Activated CD4-positive, alpha-beta memory T cell treated with anti-CD3 and anti-CD28 coated beads, Interleukin-2, amount 10 ng/mL, durations not matched to agents 7 days and 5 days (primary cell): ENCODE measurements at regions not wholly inside any gene's neighbourhood (a gene's known extent, or its start where the extent isn't known, plus 50 kb on each side); places are given as distances from the start of the nearest gene placed in this dataset.

Source experiments
- CTCF ChIA-PET: fragments of 350-600 bp; sonication (Branson Sonifier 250); formaldehyde crosslinking; loops from one replicate; lab custom pipeline; 2021; ENCODE audit warnings: antibody characterized with exemption, inconsistent platforms; lab: Charles Lee
- POLR2A ChIA-PET: fragments of 350-600 bp; sonication (Branson Sonifier 250); formaldehyde crosslinking; loops from one replicate; lab custom pipeline; 2021; ENCODE audit warnings: antibody characterized with exemption; lab: Charles Lee
- DNase-seq: peaks from one replicate; pipeline ENCODE4 v3.0.0-alpha.2; 2020
- H3K27ac Mint-ChIP-seq: one replicate; pipeline ENCODE4 v1.8.0; 2021; ENCODE audit warnings: mild to moderate bottlenecking, mixed read lengths
- H3K27me3 Mint-ChIP-seq: one replicate; pipeline ENCODE4 v1.8.0; 2021; ENCODE audit warnings: mixed read lengths
- H3K36me3 Mint-ChIP-seq: one replicate; pipeline ENCODE4 v1.8.0; 2021; ENCODE audit warnings: low read depth, mixed read lengths
- H3K4me1 Mint-ChIP-seq: one replicate; pipeline ENCODE4 v1.8.0; 2021; ENCODE audit warnings: mixed read lengths
- H3K4me3 Mint-ChIP-seq: one replicate; pipeline ENCODE4 v1.8.0; 2021; ENCODE audit warnings: mild to moderate bottlenecking, mixed read lengths
- H3K9me3 Mint-ChIP-seq: one replicate; pipeline ENCODE4 v1.8.0; 2021; ENCODE audit warnings: mixed read lengths

DNA sequence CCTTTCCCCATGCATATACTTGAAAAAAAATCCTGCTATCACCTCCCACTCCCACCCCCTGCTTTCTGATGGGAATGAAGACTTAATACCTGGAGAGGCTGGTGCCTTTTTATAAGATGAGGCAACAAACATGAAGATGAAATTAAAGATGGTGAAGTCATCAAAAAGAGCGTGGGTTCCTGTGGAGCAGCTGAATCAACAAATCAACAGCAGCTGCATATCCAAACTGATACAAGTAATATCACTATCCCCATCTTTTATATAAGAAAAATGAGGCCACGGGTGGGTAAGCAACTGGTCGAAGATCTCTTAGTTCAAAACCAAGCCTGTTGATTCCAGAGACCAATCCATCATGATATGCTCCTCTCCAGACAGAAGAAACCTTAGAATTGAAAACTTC, 268.5 kb downstream of the ENC1 start:
- H3K27me3 Mint-ChIP-seq: peaks cover 5% of the 10 kb centered on the region
- H3K4me3 Mint-ChIP-seq: no peak overlapping the region
- no peaks in the 10 kb centered on the region for H3K36me3 Mint-ChIP-seq
- no peaks in the 10 kb centered on the region for H3K4me1 Mint-ChIP-seq
- H3K9me3 Mint-ChIP-seq: no peaks in the 10 kb centered on the region
- ChIA-PET CTCF (no interaction called here), POLR2A (no interaction called here)
- DNase-seq: no peak
- H3K27ac Mint-ChIP-seq: no peak overlapping the region

DNA sequence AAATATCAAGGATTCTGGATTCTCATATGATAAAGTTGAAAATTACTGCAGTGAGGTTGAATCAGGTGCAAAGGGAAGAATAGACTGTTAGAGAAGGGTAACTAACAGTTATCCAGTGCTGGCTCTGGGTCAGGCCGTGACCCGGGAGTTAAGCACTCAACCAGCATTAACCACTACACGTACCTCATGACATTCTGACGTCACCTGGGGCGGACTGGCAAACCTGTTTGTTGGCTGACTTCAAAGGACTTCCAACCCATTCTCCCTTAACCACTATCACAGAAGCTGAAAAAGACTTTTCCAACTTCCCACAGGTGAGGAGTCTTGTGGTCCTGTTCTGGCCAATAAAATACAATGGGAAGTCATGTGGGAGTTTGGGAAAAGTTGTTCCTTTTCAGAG, 268.9 kb downstream of the ENC1 start:
- ChIA-PET POLR2A (no interaction called here), CTCF (no interaction called here)
- H3K27ac Mint-ChIP-seq: no peak overlapping the region
- H3K36me3 Mint-ChIP-seq: no peaks in the 10 kb centered on the region
- H3K4me3 Mint-ChIP-seq: no peak overlapping the region
- H3K4me1 Mint-ChIP-seq: no peaks in the 10 kb centered on the region
- H3K27me3 Mint-ChIP-seq: peaks cover 4% of the 10 kb centered on the region
- H3K9me3 Mint-ChIP-seq: no peaks in the 10 kb centered on the region
- DNase-seq: no peak

DNA sequence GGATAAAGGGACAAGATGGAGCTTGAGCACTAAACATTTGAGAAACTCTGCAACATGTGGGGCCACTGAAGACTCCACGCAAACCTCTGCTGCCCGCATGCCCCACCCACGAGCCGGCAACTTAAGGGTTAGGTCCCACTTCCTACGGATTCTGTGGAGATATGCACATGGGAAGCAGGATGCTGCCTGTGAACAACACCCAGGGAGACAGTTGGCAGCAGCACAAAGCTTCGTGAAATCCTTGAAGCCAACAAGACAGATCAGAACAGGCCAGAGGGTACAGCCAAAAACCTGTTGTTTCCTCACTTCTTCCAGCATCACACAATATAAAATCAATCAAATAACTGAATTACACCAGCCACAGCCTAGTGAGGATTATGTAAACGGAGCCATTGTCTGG, 270.4 kb downstream of the ENC1 start:
- no peaks in the 10 kb centered on the region for H3K4me1 Mint-ChIP-seq
- H3K9me3 Mint-ChIP-seq: no peaks in the 10 kb centered on the region
- no peak overlapping the region for H3K4me3 Mint-ChIP-seq
- ChIA-PET CTCF (no interaction called here), POLR2A (interaction anchor here (0.6 kb wide), 1 partner anchor 223 kb away, joined by 3 read pairs; no protein-coding TSS in a partner anchor)
- H3K27ac Mint-ChIP-seq: no peak overlapping the region
- DNase-seq: no peak
- no peaks in the 10 kb centered on the region for H3K36me3 Mint-ChIP-seq
- no peaks in the 10 kb centered on the region for H3K27me3 Mint-ChIP-seq

DNA sequence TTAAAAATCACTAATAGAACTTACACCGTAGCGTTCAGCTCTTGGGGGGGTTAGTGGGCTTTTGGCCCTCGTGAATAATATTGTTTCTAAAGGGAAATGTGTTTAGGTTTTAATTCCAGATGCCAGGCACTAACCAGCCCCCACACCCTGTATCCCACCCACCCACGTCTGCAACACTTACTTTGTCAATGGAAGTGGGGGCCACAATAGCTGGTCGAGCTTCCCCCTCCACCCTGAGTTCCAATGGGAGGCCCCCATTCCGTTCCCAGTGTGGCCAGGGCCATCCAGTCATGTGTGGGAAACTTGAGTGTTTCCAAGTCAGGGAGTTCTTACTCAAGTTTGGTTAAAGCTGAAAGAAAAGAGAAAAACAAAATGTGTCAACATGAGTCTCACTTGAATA, 271.4 kb downstream of the ENC1 start:
- ChIA-PET CTCF (no interaction called here), POLR2A (no interaction called here)
- H3K4me1 Mint-ChIP-seq: no peaks in the 10 kb centered on the region
- H3K36me3 Mint-ChIP-seq: no peaks in the 10 kb centered on the region
- no peaks in the 10 kb centered on the region for H3K27me3 Mint-ChIP-seq
- H3K4me3 Mint-ChIP-seq: no peak overlapping the region
- no peak overlapping the region for H3K27ac Mint-ChIP-seq
- no peak for DNase-seq
- H3K9me3 Mint-ChIP-seq: no peaks in the 10 kb centered on the region

DNA sequence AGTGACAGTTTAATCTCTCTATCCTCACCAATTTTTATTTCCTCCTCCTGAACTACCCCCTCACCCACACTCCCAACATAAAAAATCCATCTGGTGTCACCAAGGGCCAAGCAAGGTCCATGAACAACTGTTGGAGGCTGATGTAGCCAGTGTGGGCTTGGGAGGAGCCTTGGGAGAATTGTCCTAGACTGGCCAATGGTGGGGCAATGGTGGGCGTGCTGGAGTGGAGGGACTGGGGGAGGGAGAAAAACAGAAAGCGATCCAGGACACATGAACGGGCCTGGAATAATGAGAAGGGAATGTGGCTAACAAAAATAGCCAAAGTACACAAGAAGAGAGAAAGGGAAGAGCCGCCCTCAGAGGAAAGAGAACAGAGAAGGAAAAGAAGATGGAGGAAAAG, 272.6 kb downstream of the ENC1 start:
- no peak for DNase-seq
- Mint-ChIP-seq H3K4me3 (no peak overlapping the region), H3K36me3 (no peaks in the 10 kb centered on the region), H3K27ac (no peak overlapping the region), H3K9me3 (no peaks in the 10 kb centered on the region), H3K27me3 (no peaks in the 10 kb centered on the region), H3K4me1 (no peaks in the 10 kb centered on the region)
- ChIA-PET POLR2A (no interaction called here), CTCF (no interaction called here)

DNA sequence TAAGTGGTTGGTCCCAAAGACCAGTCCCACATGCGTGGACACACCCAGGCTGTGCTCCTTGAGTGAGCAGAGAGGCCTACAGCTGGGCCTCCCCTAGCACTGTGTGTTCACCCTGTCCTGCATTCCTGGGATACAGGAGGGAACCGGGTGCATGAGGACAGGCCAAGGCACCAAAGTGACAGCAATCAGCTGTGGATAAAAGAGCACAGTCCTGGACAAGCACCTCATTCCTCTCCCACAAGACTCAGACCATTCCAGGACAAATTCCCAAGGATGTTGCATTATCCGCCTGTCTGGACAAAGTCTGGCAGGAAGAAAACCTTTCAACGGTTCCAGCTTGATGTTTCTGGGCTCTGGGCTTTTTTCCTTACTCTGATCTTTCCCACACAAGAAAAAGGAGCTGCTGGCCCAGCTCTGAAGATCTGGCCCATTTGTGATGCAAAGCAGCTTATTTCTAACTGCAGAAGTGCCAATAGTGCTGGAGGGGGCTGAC, 273.2 kb downstream of the ENC1 start:
- CTCF ChIA-PET: no interaction called here
- Mint-ChIP-seq H3K4me1 (no peaks in the 10 kb centered on the region), H3K4me3 (no peak overlapping the region), H3K27me3 (no peaks in the 10 kb centered on the region), H3K9me3 (no peaks in the 10 kb centered on the region), H3K36me3 (no peaks in the 10 kb centered on the region), H3K27ac (no peak overlapping the region)
- no peak for DNase-seq
- POLR2A ChIA-PET: no interaction called here

DNA sequence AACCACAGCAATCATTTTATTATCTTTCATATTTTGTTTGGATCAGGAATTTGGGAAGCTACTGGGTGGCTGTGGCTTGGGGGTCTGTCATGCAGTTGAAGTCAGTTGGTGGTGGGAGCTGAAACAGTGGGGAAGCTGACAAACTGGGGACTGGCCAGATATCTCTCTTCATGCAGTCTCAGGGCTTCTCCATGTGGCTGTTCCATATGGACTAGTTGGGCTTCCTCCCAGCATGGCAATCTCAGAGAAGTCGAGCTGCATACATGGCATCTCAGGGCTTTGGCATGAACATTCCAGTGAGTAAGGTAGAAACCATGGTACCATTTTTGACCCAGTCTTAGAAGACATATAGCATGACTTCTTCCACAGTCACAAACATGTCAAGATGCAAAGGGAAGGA, 274.8 kb downstream of the ENC1 start:
- H3K4me3 Mint-ChIP-seq: no peak overlapping the region
- no peak overlapping the region for H3K27ac Mint-ChIP-seq
- ChIA-PET POLR2A (no interaction called here), CTCF (no interaction called here)
- H3K9me3 Mint-ChIP-seq: no peaks in the 10 kb centered on the region
- DNase-seq: no peak
- no peaks in the 10 kb centered on the region for H3K36me3 Mint-ChIP-seq
- H3K4me1 Mint-ChIP-seq: no peaks in the 10 kb centered on the region
- no peaks in the 10 kb centered on the region for H3K27me3 Mint-ChIP-seq

DNA sequence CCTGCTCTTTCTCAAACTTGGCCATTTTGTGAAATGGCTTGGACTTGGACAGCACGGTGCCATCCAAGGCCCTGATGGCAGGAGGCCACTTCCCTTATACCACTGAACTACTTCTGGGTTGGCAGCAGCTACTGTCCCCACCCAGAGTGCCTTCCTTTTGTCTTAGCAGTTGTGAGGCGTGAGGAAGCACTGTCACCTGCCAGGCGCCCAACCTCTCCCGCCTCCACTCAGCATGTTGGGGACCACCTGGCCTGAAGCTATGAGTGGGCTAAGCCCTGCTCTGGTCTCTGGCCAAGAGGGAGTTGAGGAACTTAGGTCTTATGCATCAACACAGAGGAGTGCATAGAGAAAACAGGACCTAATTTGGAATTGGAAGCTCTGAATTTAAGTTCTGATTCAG, 276.0 kb downstream of the ENC1 start:
- Mint-ChIP-seq H3K27ac (no peak overlapping the region), H3K27me3 (no peaks in the 10 kb centered on the region), H3K9me3 (no peaks in the 10 kb centered on the region), H3K36me3 (no peaks in the 10 kb centered on the region), H3K4me1 (no peaks in the 10 kb centered on the region), H3K4me3 (no peak overlapping the region)
- CTCF ChIA-PET: no interaction called here
- POLR2A ChIA-PET: no interaction called here
- DNase-seq: no peak

DNA sequence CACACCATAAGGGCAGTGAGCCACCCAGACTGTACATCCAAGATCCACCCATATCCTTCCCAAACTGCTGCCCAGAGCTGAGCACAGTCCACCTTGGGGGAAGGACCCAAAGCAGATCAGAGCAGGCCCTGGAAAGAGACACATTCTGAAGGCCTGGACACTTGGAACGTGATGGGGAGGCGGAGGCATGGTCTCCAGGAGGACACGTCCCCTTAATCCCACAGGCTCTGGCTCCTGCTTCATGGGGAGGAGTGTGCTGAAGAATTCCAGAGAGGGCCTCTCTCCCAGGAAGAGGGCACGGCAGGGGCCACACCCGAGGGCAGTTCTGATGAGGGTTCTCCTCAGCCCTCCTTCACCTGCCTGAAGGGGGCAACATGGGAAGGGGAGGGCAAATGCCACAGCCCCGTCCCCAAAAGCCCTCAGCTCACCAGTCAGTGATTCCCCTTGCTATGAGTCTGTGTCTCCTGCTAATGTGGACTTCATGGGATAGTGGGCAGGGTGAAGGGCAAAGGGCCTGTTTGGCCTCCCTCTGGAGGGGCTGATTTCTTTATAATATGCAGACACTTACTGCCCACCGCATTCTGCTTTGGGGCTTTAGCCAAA, 276.8 kb downstream of the ENC1 start:
- no peak overlapping the region for H3K4me3 Mint-ChIP-seq
- POLR2A ChIA-PET: no interaction called here
- no peaks in the 10 kb centered on the region for H3K36me3 Mint-ChIP-seq
- no peak for DNase-seq
- no peaks in the 10 kb centered on the region for H3K27me3 Mint-ChIP-seq
- CTCF ChIA-PET: no interaction called here
- no peaks in the 10 kb centered on the region for H3K9me3 Mint-ChIP-seq
- no peak overlapping the region for H3K27ac Mint-ChIP-seq
- H3K4me1 Mint-ChIP-seq: no peaks in the 10 kb centered on the region

DNA sequence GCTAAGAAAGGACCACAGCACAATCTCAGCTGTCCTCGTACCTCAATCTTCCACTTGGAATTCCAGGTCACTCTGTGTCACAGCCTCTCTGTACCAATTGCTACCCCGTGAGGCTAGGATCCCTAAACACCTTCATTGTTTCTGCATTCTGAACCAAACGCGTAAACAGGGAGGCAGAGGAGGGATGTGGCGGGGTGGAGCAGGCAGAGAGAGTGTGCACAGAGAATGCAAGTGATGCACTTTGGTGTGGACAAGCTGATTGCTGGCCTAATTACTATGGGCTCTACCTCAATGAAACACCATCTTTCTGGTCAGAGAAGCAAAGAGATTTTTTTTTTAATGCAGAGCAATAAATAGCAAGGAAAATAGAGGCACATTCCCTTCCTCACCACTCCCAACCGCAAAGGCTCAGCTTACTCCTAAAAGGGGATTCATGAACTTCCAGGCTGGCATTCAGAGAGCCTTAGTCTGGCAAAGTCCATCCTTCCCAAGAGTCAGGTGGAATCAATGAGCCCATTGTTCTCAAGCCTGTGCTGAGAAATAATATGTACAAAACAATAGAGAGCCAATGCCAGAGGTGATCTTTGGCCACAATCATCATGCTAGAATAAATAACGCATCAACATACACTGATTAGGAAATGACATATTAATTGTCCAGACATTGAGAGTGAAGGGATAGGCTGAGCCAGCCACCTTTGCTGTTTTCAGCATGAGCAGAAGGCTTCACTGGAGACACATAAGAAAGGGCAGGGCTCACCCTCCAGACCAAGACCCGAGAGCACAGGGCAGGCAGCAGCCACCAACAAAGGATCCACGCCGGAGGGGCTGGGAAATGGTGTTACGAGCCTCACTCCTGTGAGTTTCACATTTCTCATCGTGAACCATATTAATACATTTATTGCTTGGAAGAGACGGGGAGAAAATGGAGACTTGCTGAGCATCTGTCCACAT, 278.8 kb downstream of the ENC1 start:
- no peaks in the 10 kb centered on the region for H3K9me3 Mint-ChIP-seq
- ChIA-PET CTCF (no interaction called here), POLR2A (no interaction called here)

DNA sequence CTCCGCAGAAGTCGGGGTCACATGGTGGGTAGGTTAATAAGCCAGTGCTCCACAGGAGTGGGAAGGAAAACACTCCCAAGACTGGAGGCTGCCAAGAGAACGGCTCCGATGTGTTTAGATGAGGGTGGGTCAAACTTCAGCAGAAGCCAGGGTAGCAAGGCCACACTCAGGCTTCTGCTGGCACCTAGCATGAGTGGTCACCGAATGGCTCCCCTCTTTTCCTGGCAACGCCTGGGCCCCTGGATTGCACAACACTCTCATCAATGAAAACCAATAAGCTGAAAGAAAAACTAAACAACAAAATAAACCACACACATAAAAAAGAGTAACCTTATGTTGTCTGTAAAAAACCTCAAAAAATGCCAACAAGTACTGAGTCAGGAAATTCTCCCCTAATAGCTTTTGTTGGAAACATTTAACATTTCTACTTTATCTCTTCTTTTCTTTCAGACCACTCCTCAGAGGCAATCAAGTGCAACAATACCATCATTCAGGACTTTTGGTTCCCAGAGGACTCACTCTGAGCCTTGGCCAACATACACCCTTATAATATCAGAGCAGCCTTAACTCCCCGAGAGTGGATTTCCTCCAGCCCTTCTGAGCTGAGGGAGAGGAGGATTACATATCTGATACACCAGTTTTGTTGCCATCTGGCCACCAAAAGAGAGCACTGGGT, 279.9 kb downstream of the ENC1 start:
- H3K4me3 Mint-ChIP-seq: no peak overlapping the region
- no peak overlapping the region for H3K27ac Mint-ChIP-seq
- ChIA-PET POLR2A (no interaction called here), CTCF (no interaction called here)
- no peaks in the 10 kb centered on the region for H3K4me1 Mint-ChIP-seq
- no peak for DNase-seq
- no peaks in the 10 kb centered on the region for H3K36me3 Mint-ChIP-seq
- no peaks in the 10 kb centered on the region for H3K9me3 Mint-ChIP-seq
- no peaks in the 10 kb centered on the region for H3K27me3 Mint-ChIP-seq

More for the DNA sequence above, 278.8 kb downstream of the ENC1 start:
- DNase-seq: no peak
- Mint-ChIP-seq H3K27me3 (no peaks in the 10 kb centered on the region), H3K4me3 (no peak overlapping the region), H3K27ac (no peak overlapping the region), H3K4me1 (no peaks in the 10 kb centered on the region), H3K36me3 (no peaks in the 10 kb centered on the region)

DNA sequence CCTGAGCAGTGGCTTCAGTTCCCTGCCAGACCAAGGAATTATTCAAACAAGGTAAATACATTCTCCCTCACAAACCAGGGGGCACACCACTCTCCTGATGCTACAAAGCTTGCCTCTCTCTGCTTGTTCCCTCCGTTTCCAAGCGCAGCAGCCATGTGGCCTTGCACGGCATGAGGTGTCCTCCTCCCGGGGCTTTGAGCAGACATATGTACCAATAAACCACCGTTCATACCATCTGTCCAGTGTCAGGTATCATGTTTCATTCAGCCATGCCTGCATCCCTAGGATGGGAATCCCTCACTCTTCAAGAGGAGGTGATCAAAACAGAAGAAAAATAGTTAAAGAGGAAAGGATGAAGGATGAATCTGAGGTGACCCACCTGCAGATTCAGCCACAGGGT, 282.7 kb downstream of the ENC1 start:
- ChIA-PET POLR2A (no interaction called here), CTCF (no interaction called here)
- no peak for DNase-seq
- no peaks in the 10 kb centered on the region for H3K36me3 Mint-ChIP-seq
- H3K27ac Mint-ChIP-seq: no peak overlapping the region
- no peak overlapping the region for H3K4me3 Mint-ChIP-seq
- no peaks in the 10 kb centered on the region for H3K4me1 Mint-ChIP-seq
- H3K9me3 Mint-ChIP-seq: no peaks in the 10 kb centered on the region
- H3K27me3 Mint-ChIP-seq: no peaks in the 10 kb centered on the region

DNA sequence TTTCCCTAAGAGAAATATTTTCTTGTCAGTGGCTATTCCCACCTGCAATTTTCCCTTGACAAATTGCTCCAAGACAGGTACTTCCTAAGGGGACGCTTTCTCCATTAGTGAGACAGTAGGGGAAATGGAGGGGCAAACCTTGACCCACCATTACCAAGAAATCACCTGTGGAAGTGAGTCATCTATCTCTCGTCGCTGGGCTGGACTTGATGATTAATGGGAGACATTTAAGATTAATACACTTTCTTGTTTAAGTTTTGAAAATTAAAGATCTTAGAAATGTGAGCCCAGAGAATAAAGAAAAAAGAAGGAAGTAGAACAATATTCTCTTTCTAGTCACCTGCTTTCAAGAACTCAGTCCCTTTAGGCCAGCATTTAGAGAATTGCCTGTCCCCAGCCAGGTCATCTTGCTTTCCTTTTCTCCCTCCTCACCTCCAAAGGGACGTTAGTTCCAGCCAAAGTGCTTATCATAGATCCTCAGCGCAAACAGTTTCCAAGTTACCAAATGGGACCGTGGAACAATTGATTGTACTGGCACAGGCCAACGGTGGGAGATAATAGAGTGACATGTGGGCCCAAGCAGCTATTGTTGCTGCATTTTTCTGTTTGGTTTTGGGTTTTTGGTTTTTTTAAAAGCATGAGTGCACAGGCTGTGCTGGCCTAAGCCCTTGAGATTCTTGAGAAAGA, 284.4 kb downstream of the ENC1 start:
- H3K9me3 Mint-ChIP-seq: no peaks in the 10 kb centered on the region
- CTCF ChIA-PET: no interaction called here
- no peak overlapping the region for H3K4me3 Mint-ChIP-seq
- H3K27ac Mint-ChIP-seq: no peak overlapping the region
- H3K27me3 Mint-ChIP-seq: peaks cover 3% of the 10 kb centered on the region
- no peak for DNase-seq
- H3K36me3 Mint-ChIP-seq: no peaks in the 10 kb centered on the region
- H3K4me1 Mint-ChIP-seq: no peaks in the 10 kb centered on the region
- POLR2A ChIA-PET: no interaction called here
